ENCODE measurements at regions not wholly inside any gene's neighbourhood (a gene's known extent, or its start where the extent isn't known, plus 50 kb on each side); places are given as distances from the start of the nearest gene placed in this dataset.

GRCh38 chr3:127037021-127037400 lies 54.1 kb downstream of the PLXNA1 start:
- no peaks in the 10 kb centered on the region for H3F3A ChIP-seq (ENCODE audit: insufficient read depth)
- H3K27me3 ChIP-seq (ENCODE audit: low read length): no peaks in the 10 kb centered on the region
- H3K36me3 ChIP-seq (ENCODE audit: low read length): no peaks in the 10 kb centered on the region
- H3K27ac ChIP-seq (ENCODE audit: low read depth, low read length): no peak overlapping the region
- no peak overlapping the region for H3K9ac ChIP-seq (ENCODE audit: low read length)
- no peaks in the 10 kb centered on the region for H3K9me3 ChIP-seq (ENCODE audit: insufficient read depth, low read length)
- no peak overlapping the region for H3K4me3 ChIP-seq (ENCODE audit: insufficient read depth, low read length, poor library complexity, severe bottlenecking)
- H2AFZ ChIP-seq (ENCODE audit: low read depth, low read length, severe bottlenecking): no peak overlapping the region
- no peaks in the 10 kb centered on the region for H4K20me1 ChIP-seq (ENCODE audit: low read depth, low read length)
- H3K4me2 ChIP-seq (ENCODE audit: low read depth, low read length, poor library complexity, severe bottlenecking): no peak overlapping the region
- TF ChIP-seq CTCF (IDR thresholded peaks at IDR 0.05; ENCODE audit: insufficient read depth, low read length, poor library complexity, severe bottlenecking): no peak
- no peaks in the 10 kb centered on the region for H3K9me2 ChIP-seq (replicated peaks; ENCODE audit: insufficient read depth, low read length)
- no peaks in the 10 kb centered on the region for H3K79me2 ChIP-seq (ENCODE audit: insufficient read depth, low read length)

GRCh38 chr3:127037418-127037841 lies 54.5 kb downstream of the PLXNA1 start:
- Histone ChIP-seq H2AFZ (ENCODE audit: low read depth, low read length, severe bottlenecking) (no peak overlapping the region), H3K36me3 (ENCODE audit: low read length) (no peaks in the 10 kb centered on the region), H3K27ac (ENCODE audit: low read depth, low read length) (no peak overlapping the region), H3K27me3 (ENCODE audit: low read length) (no peaks in the 10 kb centered on the region), H3K9ac (ENCODE audit: low read length) (no peak overlapping the region), H3F3A (ENCODE audit: insufficient read depth) (no peaks in the 10 kb centered on the region), H3K9me2 (replicated peaks; ENCODE audit: insufficient read depth, low read length) (no peaks in the 10 kb centered on the region), H3K79me2 (ENCODE audit: insufficient read depth, low read length) (no peaks in the 10 kb centered on the region), H4K20me1 (ENCODE audit: low read depth, low read length) (no peaks in the 10 kb centered on the region), H3K4me2 (ENCODE audit: low read depth, low read length, poor library complexity, severe bottlenecking) (no peak overlapping the region), H3K9me3 (ENCODE audit: insufficient read depth, low read length) (no peaks in the 10 kb centered on the region), H3K4me3 (ENCODE audit: insufficient read depth, low read length, poor library complexity, severe bottlenecking) (no peak overlapping the region)
- TF ChIP-seq EZH2phosphoT487 (conservative IDR thresholded peaks at IDR 0.05; ENCODE audit: low read length): no peak
- no peak for TF ChIP-seq CTCF (IDR thresholded peaks at IDR 0.05; ENCODE audit: insufficient read depth, low read length, poor library complexity, severe bottlenecking)

- no peaks in the 10 kb centered on the region for H3K9me3 ChIP-seq (ENCODE audit: insufficient read depth, low read length)
- H3K27ac ChIP-seq (ENCODE audit: low read depth, low read length): no peak overlapping the region
- H3F3A ChIP-seq (ENCODE audit: insufficient read depth): no peaks in the 10 kb centered on the region
- H3K9me2 ChIP-seq (replicated peaks; ENCODE audit: insufficient read depth, low read length): no peaks in the 10 kb centered on the region
- no peaks in the 10 kb centered on the region for H3K36me3 ChIP-seq (ENCODE audit: low read length)
- no peak overlapping the region for H3K9ac ChIP-seq (ENCODE audit: low read length)
- no peak overlapping the region for H2AFZ ChIP-seq (ENCODE audit: low read depth, low read length, severe bottlenecking)
- no peak overlapping the region for H3K4me3 ChIP-seq (ENCODE audit: insufficient read depth, low read length, poor library complexity, severe bottlenecking)
- H4K20me1 ChIP-seq (ENCODE audit: low read depth, low read length): no peaks in the 10 kb centered on the region
- no peaks in the 10 kb centered on the region for H3K27me3 ChIP-seq (ENCODE audit: low read length)
- TF ChIP-seq CTCF (IDR thresholded peaks at IDR 0.05; ENCODE audit: insufficient read depth, low read length, poor library complexity, severe bottlenecking) (no peak), EZH2phosphoT487 (conservative IDR thresholded peaks at IDR 0.05; ENCODE audit: low read length) (no peak)
- no peaks in the 10 kb centered on the region for H3K79me2 ChIP-seq (ENCODE audit: insufficient read depth, low read length)
- no peak overlapping the region for H3K4me2 ChIP-seq (ENCODE audit: low read depth, low read length, poor library complexity, severe bottlenecking)
These were observed 55.1 kb downstream of the PLXNA1 start for GRCh38 chr3:127037971-127038446.

Data from SU-DHL-6 (cell line).